ENCODE measurements at regions not wholly inside any gene's neighbourhood (a gene's known extent, or its start where the extent isn't known, plus 50 kb on each side); places are given as distances from the start of the nearest gene placed in this dataset.

GRCh38 chr3:43789028-43789427 lies 98.3 kb downstream of the ABHD5 start:
- no peaks in the 10 kb centered on the region for H3K36me3 Mint-ChIP-seq (ENCODE audit: low read depth)
- no peaks in the 10 kb centered on the region for H3K4me1 Mint-ChIP-seq
- TF ChIP-seq CTCF (IDR thresholded peaks at IDR 0.05; ENCODE audit: unreplicated experiment in 3 of 3): no peak
- H3K27ac Mint-ChIP-seq: no peak overlapping the region
- H3K9me3 Mint-ChIP-seq: no peaks in the 10 kb centered on the region
- H3K27me3 Mint-ChIP-seq (ENCODE audit: low read depth): peaks cover 38% of the 10 kb centered on the region
- H3K4me3 Mint-ChIP-seq: no peak overlapping the region

- no peak overlapping the region for H3K27ac Mint-ChIP-seq
Observed at GRCh38 chr3:43790060-43790459, 99.3 kb downstream of the ABHD5 start.

GRCh38 chr3:43790476-43790875 lies 99.7 kb downstream of the ABHD5 start:
- H3K36me3 Mint-ChIP-seq (ENCODE audit: low read depth): no peaks in the 10 kb centered on the region
- H3K27me3 Mint-ChIP-seq (ENCODE audit: low read depth): peaks cover 40% of the 10 kb centered on the region
- TF ChIP-seq CTCF (IDR thresholded peaks at IDR 0.05; ENCODE audit: unreplicated experiment in 3 of 3): no peak
- no peak overlapping the region for H3K27ac Mint-ChIP-seq
- H3K9me3 Mint-ChIP-seq: no peaks in the 10 kb centered on the region
- H3K4me1 Mint-ChIP-seq: no peaks in the 10 kb centered on the region
- H3K4me3 Mint-ChIP-seq: no peak overlapping the region

More at GRCh38 chr3:43790060-43790459, 99.3 kb downstream of the ABHD5 start:
- no peak for TF ChIP-seq CTCF (IDR thresholded peaks at IDR 0.05; ENCODE audit: unreplicated experiment in 3 of 3)
- Mint-ChIP-seq H3K4me1 (no peaks in the 10 kb centered on the region), H3K27me3 (ENCODE audit: low read depth) (peaks cover 41% of the 10 kb centered on the region), H3K9me3 (no peaks in the 10 kb centered on the region), H3K4me3 (no peak overlapping the region), H3K36me3 (ENCODE audit: low read depth) (no peaks in the 10 kb centered on the region)

- H3K4me3 Mint-ChIP-seq: no peak overlapping the region
- TF ChIP-seq CTCF (IDR thresholded peaks at IDR 0.05; ENCODE audit: unreplicated experiment in 3 of 3): no peak
- no peak overlapping the region for H3K27ac Mint-ChIP-seq
- no peaks in the 10 kb centered on the region for H3K9me3 Mint-ChIP-seq
- H3K4me1 Mint-ChIP-seq: no peaks in the 10 kb centered on the region
- H3K36me3 Mint-ChIP-seq (ENCODE audit: low read depth): no peaks in the 10 kb centered on the region
- peaks cover 41% of the 10 kb centered on the region for H3K27me3 Mint-ChIP-seq (ENCODE audit: low read depth)
Observed at GRCh38 chr3:43791246-43791645, 100.5 kb downstream of the ABHD5 start.

- H3K27me3 Mint-ChIP-seq (ENCODE audit: low read depth): peaks cover 41% of the 10 kb centered on the region
- H3K36me3 Mint-ChIP-seq (ENCODE audit: low read depth): no peaks in the 10 kb centered on the region
- no peak overlapping the region for H3K27ac Mint-ChIP-seq
- no peaks in the 10 kb centered on the region for H3K9me3 Mint-ChIP-seq
- H3K4me1 Mint-ChIP-seq: no peaks in the 10 kb centered on the region
- TF ChIP-seq CTCF (IDR thresholded peaks at IDR 0.05; ENCODE audit: unreplicated experiment in 3 of 3): no peak
- H3K4me3 Mint-ChIP-seq: no peak overlapping the region
Observed at GRCh38 chr3:43792904-43793303, 102.2 kb downstream of the ABHD5 start.

GRCh38 chr3:43793648-43794372 lies 103.1 kb downstream of the ABHD5 start:
- peaks cover 40% of the 10 kb centered on the region for H3K27me3 Mint-ChIP-seq (ENCODE audit: low read depth)
- no peak overlapping the region for H3K4me3 Mint-ChIP-seq
- H3K36me3 Mint-ChIP-seq (ENCODE audit: low read depth): no peaks in the 10 kb centered on the region
- no peaks in the 10 kb centered on the region for H3K4me1 Mint-ChIP-seq
- no peak for TF ChIP-seq CTCF (IDR thresholded peaks at IDR 0.05; ENCODE audit: unreplicated experiment in 3 of 3)
- no peaks in the 10 kb centered on the region for H3K9me3 Mint-ChIP-seq
- no peak overlapping the region for H3K27ac Mint-ChIP-seq
